GM19239 (cell line): ENCODE measurements at regions not wholly inside any gene's neighbourhood (a gene's known extent, or its start where the extent isn't known, plus 50 kb on each side); places are given as distances from the start of the nearest gene placed in this dataset.
"Not testable (repeated sequence)": the region's sequence is repeated elsewhere in the genome, so short reads cannot be mapped to it uniquely, and the experiment has no call there.

ENCODE experiments used
- DNase-seq: peaks from one replicate; pipeline ENCODE4 v3.0.0; 2011; ENCODE audit warnings: low spot score; ENCODE audit not compliant: insufficient read length
- FAIRE-seq: peaks from 2 replicates; lab custom pipeline; 2011; peaks lifted over from hg19 to GRCh38; lab: Jason Lieb, UNC

GRCh38 chr12:116360579-116361413 is 83.3 kb upstream of the MED13L start:
- no peak for FAIRE-seq
- no peak for DNase-seq

DNA sequence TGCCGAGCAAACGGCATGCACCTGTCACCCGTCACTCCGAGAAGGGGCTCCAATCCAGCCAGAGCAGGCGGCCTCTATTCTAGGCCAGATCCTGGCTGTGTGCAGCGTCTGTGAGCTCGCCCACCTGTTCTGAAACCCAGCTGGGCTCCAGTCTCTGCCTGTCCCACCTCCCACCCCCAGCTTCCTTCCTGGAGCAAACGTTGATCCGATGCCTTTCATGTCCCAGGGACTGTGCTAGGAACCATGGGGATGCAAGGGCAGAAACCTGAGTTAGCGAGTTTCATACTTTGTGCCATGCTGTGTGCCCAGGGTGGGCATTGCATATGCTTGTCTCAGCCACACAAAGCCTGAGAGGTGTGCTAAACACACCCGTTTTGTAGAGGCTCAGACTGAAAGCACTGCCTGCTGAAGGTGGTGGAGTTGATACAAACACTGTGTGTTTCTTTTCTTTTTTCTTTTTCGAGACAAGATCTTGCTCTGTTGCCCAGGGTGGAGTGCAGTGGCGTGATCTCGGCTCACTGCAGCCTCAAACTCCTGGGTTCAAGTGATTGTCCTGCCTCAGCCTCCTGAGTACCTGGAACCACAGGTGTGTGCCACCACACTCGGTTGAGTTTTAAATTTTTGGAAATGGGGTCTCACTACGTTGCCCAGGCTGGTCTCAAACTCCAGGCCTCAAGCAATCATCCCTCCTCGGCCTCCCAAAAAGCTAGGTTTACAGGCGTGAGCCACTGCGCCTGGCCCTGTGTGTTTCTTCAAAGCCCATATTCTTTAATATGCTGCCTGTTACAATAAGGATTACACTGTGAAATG is 84.1 kb upstream of the MED13L start:
- FAIRE-seq (no peak), DNase-seq (no peak)

DNA sequence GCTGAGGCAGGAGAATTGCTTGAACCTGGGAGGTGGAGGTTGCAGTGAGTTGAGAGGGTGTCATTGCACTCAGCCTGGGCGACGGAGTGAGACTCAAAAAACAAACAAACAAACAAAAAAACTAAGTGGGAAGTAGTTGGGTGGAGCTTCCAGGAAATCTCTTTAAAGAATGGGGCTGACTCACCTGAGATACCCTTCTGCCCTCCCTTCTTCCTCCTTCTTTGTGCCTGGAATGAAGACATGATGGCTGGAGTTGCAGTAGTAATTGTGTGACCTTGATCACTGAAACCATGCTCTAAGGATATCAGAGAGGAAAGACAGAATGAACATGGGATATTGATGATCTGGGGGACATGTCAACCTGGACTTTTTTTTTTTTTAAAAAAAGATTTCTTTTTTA is 87.6 kb upstream of the MED13L start:
- DNase-seq, result no peak
- FAIRE-seq, result no peak

DNA sequence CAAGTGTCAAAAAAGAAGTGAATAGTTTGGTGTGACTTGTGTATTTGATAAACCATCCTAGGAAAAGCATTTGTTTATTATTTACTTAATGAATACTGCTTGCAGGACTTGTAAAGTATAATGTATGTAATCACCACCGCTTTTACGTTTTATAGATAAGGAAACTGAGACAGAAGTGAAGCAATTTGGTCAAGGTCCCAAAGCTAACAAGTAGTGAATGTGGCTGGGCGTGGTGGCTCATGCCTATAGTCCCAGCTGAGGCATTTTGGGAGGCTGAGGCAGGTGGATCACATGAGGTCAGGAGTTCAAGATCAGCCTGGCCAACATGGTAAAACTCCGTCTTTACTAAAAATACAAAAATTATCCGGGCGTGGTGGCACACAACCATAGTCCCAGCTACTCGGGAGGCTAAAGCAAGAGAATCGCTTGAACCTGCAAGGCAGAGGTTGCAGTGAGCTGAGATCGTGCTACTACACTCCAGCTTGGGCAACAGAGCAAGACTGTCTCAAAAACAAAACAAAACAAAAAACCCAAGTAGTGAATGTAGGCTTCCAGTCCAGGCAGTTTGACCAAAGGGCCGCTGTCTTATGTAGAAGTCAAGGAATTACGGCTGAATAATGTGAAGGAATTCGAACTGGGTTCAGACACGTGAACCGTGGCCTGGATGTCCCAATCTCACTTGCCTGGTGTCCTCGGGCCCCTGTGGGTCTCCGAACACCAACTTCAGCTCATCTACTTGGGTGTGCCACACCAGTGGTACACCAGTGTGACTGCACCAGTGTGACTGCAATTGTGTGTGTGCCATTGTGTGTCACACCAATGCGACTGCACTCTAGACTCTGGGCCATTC is 88.3 kb upstream of the MED13L start:
- FAIRE-seq (no peak), DNase-seq (no peak)

- DNase-seq, result no peak
- no peak for FAIRE-seq
These were observed 88.9 kb upstream of the MED13L start for GRCh38 chr12:116366456-116366776.

- DNase-seq, result no peak
- FAIRE-seq, result no peak
These were observed 89.3 kb upstream of the MED13L start for GRCh38 chr12:116366824-116367223.

- FAIRE-seq (no peak), DNase-seq (no peak)
These were observed 91.0 kb upstream of the MED13L start for GRCh38 chr12:116368196-116369194.

GRCh38 chr12:116370004-116370404 is 92.5 kb upstream of the MED13L start:
- DNase-seq (no peak), FAIRE-seq (no peak)

GRCh38 chr12:116370886-116371580 is 93.5 kb upstream of the MED13L start:
- FAIRE-seq (no peak), DNase-seq (no peak)

DNA sequence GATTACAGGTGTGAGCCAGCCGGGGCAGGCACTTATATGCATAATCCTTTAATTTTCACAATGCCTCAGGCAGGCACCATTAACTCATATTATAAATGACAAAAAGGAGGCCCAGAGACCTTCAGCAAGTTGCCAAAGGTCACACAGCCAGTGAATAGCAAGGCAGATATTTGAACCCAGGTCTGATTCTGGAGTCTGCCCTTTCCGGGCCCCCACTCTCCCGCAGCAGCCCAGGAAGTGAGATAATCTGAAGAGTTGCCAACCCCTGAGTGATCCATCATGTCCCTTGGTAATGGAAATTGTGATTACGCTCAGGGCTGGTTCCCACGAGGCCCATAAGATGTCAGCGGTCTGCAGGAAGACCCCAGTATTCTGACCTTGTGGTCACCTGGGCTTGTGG is 95.3 kb upstream of the MED13L start:
- no peak for DNase-seq
- FAIRE-seq, result no peak

- FAIRE-seq (no peak), DNase-seq (no peak)
These were observed 96.2 kb upstream of the MED13L start for GRCh38 chr12:116373572-116374206.

GRCh38 chr12:116374207-116374606 is 96.7 kb upstream of the MED13L start:
- DNase-seq, result no peak
- no peak for FAIRE-seq

DNA sequence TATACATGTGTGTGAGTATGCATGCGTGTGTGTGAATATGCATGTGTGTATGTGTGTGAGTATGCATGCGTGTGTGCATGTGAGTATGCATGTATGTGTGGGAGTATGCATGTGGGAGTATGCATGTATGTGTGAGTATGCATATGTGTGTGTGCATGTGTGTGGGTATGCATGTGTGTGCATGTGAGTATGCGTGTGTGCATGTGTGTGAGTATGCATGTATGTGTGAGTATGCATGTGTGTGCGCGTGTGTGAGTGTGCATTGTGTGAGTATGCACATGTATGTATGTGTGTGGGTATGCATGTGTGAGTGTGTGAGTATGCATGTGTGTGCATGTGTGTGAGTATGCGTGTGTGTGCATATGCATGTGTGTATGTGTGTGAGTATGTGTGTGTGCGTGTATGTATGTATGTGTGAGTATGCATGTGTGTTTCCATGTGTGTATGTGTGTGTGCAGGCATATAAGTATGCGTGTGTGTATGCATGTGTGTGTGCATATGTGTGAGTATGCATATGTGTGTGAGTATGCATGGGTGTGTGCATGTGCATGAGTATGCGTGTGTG is 97.9 kb upstream of the MED13L start:
- FAIRE-seq, result no peak
- DNase-seq, result no peak

DNA sequence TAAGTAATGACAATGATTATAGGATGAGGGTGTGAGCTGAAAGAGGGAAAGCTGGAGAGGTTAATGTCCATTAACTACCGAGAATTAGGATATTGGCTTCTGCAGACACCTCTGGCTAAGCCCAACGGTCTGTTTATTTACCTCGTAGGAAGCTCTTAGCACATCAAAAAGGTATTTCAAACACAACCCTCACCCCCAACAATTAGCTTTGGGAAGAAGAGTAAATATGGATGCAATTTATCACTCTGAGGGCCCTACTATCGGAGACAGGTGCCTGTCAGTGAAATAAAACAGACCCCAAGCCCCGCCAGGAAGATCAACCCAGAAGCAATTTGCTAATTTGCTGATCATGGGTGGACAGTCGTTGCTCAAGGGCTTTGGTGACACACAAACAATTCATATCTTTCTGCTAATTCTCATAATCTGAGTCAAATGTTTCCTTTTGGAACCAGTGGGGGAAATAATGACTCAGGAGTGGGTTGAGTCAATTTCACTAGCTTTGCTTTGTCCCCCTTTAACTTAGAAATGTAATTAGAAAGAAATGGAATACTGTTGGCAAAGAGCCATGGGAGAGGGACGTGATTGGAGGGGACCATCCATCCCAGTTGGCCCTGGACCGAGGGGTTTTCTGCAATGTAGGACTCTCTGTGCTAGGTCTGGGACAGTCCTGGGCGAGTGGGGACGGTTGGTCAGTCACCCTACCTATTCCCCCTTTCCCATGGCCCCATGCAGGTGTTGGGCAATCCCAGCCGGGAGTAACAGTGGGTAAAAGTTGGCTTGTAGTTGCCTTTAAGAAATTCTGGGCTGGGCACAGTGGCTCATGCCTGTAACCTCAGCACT is 99.1 kb upstream of the MED13L start:
- FAIRE-seq (no peak), DNase-seq (no peak)

- DNase-seq, FAIRE-seq: not testable (repeated sequence)
These were observed 99.7 kb upstream of the MED13L start for GRCh38 chr12:116377194-116377571.

GRCh38 chr12:116378002-116378401 is 100.5 kb upstream of the MED13L start:
- no peak for DNase-seq
- FAIRE-seq, result no peak

DNA sequence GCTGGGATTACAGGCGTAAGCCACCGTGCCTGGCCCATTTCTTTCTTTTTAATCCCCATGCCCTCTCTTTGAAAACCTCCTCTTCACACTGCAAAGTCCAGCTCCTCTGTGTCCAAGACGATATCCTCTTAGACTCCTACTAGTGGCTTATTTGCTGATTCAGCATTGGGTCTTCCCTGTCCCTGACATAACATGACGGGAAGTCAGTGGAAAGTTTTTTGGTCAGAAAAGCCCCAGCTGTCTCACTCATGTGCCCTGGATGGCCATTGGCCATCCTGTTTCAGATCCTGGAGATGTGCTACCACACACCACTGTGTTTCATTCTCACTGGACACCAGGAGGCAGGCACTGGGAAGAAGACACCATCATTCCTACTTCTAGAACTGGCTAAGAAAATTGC is 102.6 kb upstream of the MED13L start:
- DNase-seq, result no peak
- no peak for FAIRE-seq
